Erythroblast (primary cell): ENCODE measurements at regions not wholly inside any gene's neighbourhood (a gene's known extent, or its start where the extent isn't known, plus 50 kb on each side); places are given as distances from the start of the nearest gene placed in this dataset.

Experiments used
- DNase-seq, 2 experiments: peaks; one replicate each; lab custom pipeline; 2025; lab: John Stamatoyannopoulos, UW
- GATA1 ChIP-seq: IDR thresholded peaks from 2 replicates; pipeline ENCODE4 v1.6.1; 2011; ENCODE audit warnings: low read depth, mild to moderate bottlenecking, control low read depth, low read length, moderate library complexity
- POLR2A ChIP-seq: IDR thresholded peaks from 2 replicates; pipeline ENCODE4 v1.6.1; 2011; ENCODE audit warnings: mild to moderate bottlenecking, low read length

DNA sequence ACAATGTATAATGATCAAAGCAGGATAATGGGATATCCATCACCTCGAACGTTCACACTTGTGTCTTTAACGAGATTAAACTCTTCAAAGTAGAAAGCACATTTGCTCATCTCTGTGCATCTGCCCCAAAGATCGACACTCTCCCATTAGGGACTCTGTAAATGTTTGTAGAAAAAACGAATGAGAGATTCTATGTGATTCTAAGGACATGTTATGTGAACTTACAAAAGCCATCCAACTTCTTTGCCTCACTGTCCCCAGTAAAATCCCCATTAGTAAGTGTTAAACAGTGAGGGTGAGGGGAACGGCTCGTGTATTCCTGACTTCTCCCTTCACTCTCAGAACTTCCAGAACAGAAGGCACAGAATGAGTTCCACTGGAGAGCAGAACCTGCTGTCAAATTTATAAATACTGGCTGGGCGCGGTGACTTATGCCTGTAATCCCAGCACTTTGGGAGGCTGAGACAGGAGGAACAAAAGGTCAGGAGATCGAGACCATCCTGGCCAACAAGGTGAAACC lies 134.1 kb downstream of the WSCD1 start:
- DNase-seq, result no peak
- TF ChIP-seq GATA1, result no peak
- TF ChIP-seq POLR2A, result no peak

DNA sequence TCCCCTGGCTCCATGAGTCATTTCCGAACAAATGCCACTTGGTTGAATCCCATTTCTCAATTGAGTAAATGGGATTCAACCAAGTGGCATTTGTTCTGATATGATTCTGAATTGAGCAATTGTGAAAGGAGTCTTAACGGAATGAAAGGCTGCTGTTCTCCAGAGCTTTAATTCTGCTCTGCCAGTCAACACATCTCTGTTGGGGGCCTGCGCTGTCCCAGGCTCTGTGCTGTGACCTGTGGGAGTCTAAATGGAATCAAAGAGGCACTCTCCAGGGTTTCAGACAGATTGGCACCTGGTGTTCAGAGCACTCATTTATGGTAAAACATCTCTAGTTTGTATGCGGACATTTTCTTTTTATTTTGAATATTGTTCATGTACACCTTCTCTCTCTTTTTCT lies 126.2 kb downstream of the WSCD1 start:
- no peak for TF ChIP-seq GATA1
- TF ChIP-seq POLR2A, result no peak
- DNase-seq, result no peak

DNA sequence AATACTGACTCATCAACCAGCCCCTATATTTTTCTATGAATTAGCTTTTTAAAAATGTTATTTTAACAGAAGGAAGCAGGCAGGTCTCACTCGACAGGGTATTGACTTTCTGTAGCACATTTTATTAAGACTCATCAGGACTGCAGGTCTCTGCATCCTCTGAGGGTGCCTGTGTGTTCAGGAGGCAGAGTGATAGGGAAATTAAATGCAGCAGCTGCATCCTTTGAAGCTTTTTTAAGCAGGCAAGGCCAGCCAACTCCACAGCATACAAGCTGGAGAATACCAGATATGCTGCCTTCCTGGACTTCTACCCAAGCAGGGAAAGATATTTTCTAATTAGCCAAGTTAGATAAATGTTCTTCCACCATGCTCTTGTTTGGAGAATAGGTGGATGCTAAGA lies 124.9 kb downstream of the WSCD1 start:
- no peak for DNase-seq
- no peak for TF ChIP-seq GATA1
- no peak for TF ChIP-seq POLR2A

DNA sequence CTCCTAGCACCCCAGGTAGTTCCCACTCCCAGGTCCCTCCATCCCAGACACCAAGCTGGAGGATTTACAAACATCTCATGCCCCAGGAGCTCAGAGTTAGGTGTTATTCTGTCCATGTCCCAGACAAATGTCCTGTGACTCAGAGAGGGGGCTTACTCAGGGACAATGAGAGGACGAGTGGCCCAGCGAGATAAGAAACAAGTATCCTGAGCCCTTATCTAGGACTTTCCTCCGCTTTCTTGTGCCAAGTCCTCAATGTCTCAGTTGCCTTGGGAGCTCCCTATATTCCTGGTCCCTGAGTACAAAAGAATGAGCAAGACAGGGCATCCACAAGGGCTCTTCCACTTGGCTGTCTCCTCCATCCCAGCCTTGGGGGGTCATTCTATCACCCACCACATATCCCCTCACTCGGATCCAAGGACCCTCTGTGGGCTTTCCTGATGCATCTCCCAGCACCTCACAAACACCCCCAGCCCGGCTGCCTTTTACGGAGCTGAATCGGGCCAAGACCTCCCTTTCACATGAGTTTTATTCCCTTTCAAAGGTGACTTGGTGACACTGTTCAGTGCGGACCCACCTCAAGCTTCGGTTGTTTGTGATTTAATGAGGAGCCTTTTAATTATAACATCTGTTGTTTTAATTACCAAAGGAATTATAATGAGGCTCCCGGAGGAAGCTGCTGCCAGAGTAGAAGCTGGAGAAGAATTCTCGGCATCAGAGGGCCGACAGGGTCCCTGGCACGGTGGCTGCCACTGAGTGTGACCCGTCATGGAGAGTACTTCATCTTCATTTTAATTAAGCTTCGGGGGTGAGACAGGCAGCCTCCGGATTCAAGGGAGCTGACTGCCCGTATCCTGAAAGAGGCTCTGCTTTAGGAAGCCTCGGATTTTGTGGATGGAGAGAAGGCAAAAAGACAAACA lies 121.5 kb downstream of the WSCD1 start:
- no peak for DNase-seq
- TF ChIP-seq GATA1 (no peak), POLR2A (no peak)

DNA sequence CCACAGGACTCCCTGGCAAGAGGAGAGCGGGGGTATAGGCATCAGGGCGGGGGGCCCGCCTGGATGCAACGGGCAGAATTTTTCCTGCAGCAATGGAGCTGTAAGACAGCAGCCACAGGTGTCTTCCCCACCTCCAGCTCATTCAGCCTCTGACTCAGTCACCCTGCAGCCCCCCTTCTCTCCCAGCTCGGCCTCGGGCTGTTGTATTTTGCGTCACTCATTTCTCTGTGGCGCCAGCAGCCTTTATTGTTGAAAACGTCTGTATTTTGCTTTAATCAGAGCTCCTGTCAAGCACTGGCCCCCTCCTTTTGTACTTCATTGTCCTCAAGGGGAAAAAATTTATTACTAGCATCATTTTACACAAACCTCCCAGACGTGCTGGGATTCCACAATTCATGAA lies 117.7 kb downstream of the WSCD1 start:
- TF ChIP-seq GATA1 (no peak), POLR2A (no peak)
- DNase-seq, result no peak

DNA sequence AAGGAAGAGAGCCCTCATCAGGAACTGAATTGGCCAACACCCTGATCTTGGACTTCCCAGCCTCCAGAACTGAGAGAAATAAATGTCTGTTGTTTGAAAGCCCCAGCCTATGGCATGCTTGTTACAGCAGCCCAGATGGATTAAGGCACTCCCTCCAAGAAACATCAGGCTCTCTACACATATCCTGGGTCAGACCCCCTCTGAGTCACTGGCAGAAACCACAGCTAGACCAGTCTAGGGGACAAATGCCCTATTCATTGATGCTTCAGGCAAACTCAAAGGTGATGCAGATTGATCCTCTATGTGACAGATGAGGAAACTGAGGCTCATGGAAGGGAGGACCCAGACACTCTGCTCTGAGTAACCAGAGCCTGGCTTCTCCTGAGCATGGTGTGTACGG lies 116.8 kb downstream of the WSCD1 start:
- TF ChIP-seq POLR2A (no peak), GATA1 (no peak)
- no peak for DNase-seq

DNA sequence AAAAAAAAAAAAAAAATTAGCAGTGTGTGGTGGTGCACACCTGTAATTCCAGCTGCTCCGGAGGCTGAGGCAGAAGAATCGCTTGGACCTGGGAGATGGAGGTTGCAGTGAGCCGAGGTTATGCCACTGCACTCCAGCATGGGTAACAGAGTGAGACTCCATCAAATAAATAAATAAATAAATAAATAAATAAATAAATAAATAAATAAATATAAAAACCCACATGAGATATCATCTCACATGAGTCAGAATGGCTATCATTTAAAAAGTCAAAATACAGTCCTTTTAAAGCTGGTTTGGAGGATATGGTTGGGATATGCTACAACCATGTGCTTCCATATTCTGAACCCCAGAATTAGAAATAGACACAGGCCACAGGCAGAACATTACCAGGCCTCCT lies 114.3 kb downstream of the WSCD1 start:
- DNase-seq, result no peak
- TF ChIP-seq GATA1 (no peak), POLR2A (no peak)

DNA sequence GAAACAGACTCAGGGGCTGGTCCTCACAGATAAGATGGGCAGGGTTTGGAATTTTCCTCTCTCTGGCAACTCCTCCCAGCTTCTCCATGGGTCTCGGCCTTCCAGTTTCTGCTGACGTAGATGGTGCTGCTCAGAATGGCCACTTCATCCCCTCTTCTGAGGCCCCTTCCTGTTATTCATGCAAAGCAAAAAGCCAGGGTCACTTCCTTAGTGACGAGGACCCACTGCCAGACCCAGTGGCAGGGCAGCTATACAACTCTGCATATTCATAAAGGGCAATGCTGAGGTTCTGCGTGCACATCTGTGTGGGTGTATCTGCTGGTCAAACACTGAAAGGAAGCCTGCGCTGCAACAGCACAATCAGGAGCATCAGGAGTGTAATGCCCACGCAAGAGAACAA lies 108.8 kb downstream of the WSCD1 start:
- DNase-seq, result no peak
- no peak for TF ChIP-seq POLR2A
- no peak for TF ChIP-seq GATA1

DNA sequence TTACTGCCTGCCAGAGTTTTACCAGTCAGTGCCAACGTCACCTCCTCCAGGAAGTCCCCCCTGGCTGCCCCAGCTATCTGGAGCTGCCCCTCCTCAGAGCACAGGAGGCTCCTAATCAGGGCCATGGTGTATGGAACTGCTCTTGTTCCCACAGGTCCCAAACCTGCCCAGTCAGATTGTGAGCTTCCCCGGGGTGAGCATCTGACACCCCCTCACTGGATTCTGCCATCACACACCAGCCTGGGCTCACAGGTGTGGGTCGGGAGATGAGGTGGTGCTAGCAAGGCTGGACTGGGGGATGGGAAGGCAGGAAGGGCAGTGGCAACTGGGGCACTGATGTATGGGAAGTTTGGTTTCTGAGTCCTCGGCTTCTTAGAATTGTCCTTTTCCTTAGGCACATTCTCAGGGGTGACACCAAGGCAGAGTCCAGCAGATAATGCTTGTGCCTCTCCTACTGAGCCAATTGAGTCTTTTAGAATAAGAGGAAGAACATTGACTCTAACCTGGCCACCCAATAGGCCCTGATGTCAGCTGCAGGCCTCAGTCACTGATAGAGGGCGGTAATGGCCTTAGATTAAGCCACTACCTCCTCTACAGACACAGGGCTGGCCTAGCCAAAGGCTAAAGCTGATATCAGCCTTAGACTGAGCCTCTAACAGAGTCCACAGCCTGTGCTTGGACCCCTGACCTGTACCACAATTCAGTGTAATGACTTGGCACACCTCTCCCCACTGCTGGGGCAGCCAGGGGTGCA lies 107.9 kb downstream of the WSCD1 start:
- TF ChIP-seq GATA1, result no peak
- TF ChIP-seq POLR2A, result no peak
- DNase-seq, result no peak
